HL-60 (cell line): ENCODE measurements at regions not wholly inside any gene's neighbourhood (a gene's known extent, or its start where the extent isn't known, plus 50 kb on each side); places are given as distances from the start of the nearest gene placed in this dataset.

Source experiments
- CTCF ChIP-seq: IDR thresholded peaks from one replicate; pipeline ENCODE4 v1.5.1; 2011; ENCODE audit warnings: low read length, control low read depth, inconsistent platforms; ENCODE audit not compliant: insufficient read depth
- GABPA ChIP-seq: IDR thresholded peaks from 2 replicates; pipeline ENCODE4 v1.6.1; 2012; ENCODE audit warnings: low read depth
- REST ChIP-seq: IDR thresholded peaks from 2 replicates; pipeline ENCODE4 v1.6.1; 2012; ENCODE audit warnings: low read depth; ENCODE audit not compliant: insufficient replicate concordance

GRCh38 chr15:34682674-34683073, 72.1 kb downstream of the GJD2 start:
- TF ChIP-seq CTCF (no peak), REST (no peak), GABPA (no peak)
